ENCODE measurements at regions not wholly inside any gene's neighbourhood (a gene's known extent, or its start where the extent isn't known, plus 50 kb on each side); places are given as distances from the start of the nearest gene placed in this dataset.
"Not testable (repeated sequence)": the region's sequence is repeated elsewhere in the genome, so short reads cannot be mapped to it uniquely, and the experiment has no call there.

DNA sequence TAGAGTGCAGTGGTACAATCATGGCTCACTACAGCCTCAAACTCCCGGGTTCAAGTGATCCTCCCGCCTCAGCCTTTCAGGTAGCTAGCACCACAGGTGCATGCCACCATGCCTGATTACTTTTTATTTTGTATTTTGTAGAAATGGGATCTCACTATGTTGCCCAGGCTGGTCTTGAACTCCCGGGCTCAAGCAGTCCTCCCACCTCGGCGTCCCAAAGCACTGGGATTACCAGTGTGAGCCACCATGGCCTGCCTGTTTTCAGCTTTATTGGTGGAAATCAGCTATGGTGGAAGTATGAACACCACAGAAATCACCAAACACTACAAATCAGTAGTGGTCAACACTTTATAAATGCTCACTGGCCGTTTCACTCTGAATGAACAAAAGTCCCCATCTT, 299.9 kb upstream of the LYZL1 start:
- Histone ChIP-seq H3K27me3 (ENCODE audit: low read length) (0 out of 2 replicates have a peak, but pooled peaks cover 2% of the 10 kb centered on the region), H3K9ac (ENCODE audit: low read length) (no peak overlapping the region), H3K4me3 (ENCODE audit: low read length) (no peak overlapping the region), H3K9me2 (replicated peaks; ENCODE audit: insufficient read depth, low read length) (no peaks in the 10 kb centered on the region), H3K9me3 (ENCODE audit: low read length) (no peaks in the 10 kb centered on the region), H3K4me2 (ENCODE audit: low read depth, low read length, poor library complexity, severe bottlenecking) (no peak overlapping the region), H3K4me1 (ENCODE audit: low read length) (no peaks in the 10 kb centered on the region), H4K20me1 (ENCODE audit: insufficient read depth, low read depth, low read length) (no peaks in the 10 kb centered on the region), H3K27ac (ENCODE audit: low read length) (no peak overlapping the region), H2AFZ (ENCODE audit: low read length) (no peak overlapping the region), H3K79me2 (ENCODE audit: low read length) (no peaks in the 10 kb centered on the region), H3K36me3 (ENCODE audit: insufficient read depth, low read length) (no peaks in the 10 kb centered on the region)
- no peak for DNase-seq

DNA sequence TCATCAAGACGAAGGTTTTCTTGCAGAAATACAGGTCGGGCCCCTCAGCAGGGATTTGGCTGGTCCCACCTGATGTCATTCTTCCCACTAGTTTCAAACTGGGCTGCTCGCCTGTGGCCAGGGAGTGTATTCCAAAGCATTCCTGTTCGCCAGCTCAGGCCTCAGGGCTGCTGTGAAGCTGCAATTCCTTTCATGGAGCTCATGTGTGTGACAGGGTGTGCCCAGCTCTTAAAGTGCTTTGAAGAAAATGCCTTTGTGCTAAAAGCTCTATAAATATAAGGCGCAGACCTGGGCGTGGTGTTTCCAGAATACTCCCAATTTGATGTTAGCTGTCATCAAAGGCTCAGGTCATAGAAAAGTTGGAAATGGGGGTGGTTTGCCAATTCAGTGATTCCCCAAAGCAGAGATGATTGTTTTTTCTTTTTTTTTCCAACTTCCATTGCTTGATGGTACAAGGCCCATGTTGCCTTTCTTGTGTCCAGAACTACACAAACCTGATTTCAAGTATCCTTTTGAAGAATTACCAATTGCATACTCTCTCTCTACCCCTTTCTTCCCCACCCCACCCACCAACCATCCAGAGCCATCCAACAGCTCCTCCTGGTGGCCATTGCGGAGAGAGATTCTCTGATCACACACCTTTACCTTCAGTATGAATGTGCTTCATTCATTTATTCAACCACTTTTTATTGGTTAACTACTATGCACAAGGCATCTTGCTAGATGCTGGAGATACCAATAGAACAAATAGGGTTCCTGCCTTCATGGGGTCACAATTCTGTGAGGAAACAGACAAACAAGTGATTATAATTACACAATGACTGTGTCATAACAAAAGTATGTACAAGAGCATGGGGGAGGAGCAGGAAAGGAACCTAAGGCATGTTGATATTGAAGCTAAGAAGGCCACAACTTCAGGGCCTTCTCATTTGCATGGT, 297.3 kb upstream of the LYZL1 start:
- Histone ChIP-seq H3K9me3 (ENCODE audit: low read length) (no peaks in the 10 kb centered on the region), H3K9me2 (replicated peaks; ENCODE audit: insufficient read depth, low read length) (no peaks in the 10 kb centered on the region), H3K4me1 (ENCODE audit: low read length) (no peaks in the 10 kb centered on the region), H3K4me3 (ENCODE audit: low read length) (no peak overlapping the region), H3K79me2 (ENCODE audit: low read length) (no peaks in the 10 kb centered on the region), H4K20me1 (ENCODE audit: insufficient read depth, low read depth, low read length) (no peaks in the 10 kb centered on the region), H3K36me3 (ENCODE audit: insufficient read depth, low read length) (no peaks in the 10 kb centered on the region), H3K27me3 (ENCODE audit: low read length) (0 out of 2 replicates have a peak, but pooled peaks cover 2% of the 10 kb centered on the region), H3K4me2 (ENCODE audit: low read depth, low read length, poor library complexity, severe bottlenecking) (no peak overlapping the region), H2AFZ (ENCODE audit: low read length) (no peak overlapping the region), H3K9ac (ENCODE audit: low read length) (no peak overlapping the region), H3K27ac (ENCODE audit: low read length) (no peak overlapping the region)
- DNase-seq = peak; percentile 83

DNA sequence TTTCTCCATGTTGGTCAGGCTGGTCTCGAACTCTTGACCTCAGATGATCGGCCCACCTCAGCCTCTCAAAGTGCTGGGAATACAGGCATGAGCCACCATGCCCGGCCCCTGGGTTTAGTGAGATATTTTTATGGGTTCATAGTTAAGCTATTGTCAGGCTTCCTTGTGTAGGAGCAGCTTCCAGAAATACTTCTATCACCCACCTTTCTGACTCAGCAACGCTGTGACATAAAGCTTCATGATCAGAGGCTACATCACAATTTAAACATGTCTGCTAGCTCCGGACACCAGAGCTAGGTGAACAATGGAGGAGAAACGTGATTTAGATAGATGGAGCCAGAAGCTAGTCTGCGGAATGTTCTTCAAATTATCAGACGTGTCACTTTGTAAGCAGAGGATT, 295.8 kb upstream of the LYZL1 start:
- H3K36me3 ChIP-seq (ENCODE audit: insufficient read depth, low read length) = no peaks in the 10 kb centered on the region
- no peaks in the 10 kb centered on the region for H3K79me2 ChIP-seq (ENCODE audit: low read length)
- H3K4me3 ChIP-seq (ENCODE audit: low read length) = no peak overlapping the region
- no peak overlapping the region for H3K27ac ChIP-seq (ENCODE audit: low read length)
- no peaks in the 10 kb centered on the region for H3K4me1 ChIP-seq (ENCODE audit: low read length)
- DNase-seq = no peak
- no peaks in the 10 kb centered on the region for H4K20me1 ChIP-seq (ENCODE audit: insufficient read depth, low read depth, low read length)
- H3K4me2 ChIP-seq (ENCODE audit: low read depth, low read length, poor library complexity, severe bottlenecking) = no peak overlapping the region
- H3K9me3 ChIP-seq (ENCODE audit: low read length) = no peaks in the 10 kb centered on the region
- H3K9ac ChIP-seq (ENCODE audit: low read length) = no peak overlapping the region
- H3K9me2 ChIP-seq (replicated peaks; ENCODE audit: insufficient read depth, low read length) = no peaks in the 10 kb centered on the region
- H2AFZ ChIP-seq (ENCODE audit: low read length) = no peak overlapping the region
- 0 out of 2 replicates have a peak, but pooled peaks cover 2% of the 10 kb centered on the region for H3K27me3 ChIP-seq (ENCODE audit: low read length)

DNA sequence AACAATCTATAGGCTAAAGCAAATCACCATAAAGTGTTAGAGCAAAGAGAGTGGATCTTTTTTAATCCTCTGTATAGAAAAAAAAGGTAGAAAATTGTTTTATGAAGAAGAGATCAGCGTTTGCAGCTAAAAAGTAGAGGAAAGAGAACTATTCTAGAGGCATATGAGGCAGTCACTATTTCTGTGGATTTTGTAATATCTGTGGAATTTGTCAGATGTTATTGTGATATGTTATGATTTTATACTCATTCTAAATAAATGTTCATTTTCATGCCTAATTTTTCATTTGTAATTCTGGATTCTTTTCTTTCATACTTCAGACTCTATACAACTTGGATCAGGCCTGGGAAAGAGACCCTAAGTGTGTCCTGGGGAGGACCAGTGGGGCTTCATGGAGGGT, 295.0 kb upstream of the LYZL1 start:
- Histone ChIP-seq H3K4me3 (ENCODE audit: low read length) (no peak overlapping the region), H3K27me3 (ENCODE audit: low read length) (0 out of 2 replicates have a peak, but pooled peaks cover 2% of the 10 kb centered on the region), H3K4me2 (ENCODE audit: low read depth, low read length, poor library complexity, severe bottlenecking) (no peak overlapping the region), H2AFZ (ENCODE audit: low read length) (no peak overlapping the region), H3K9ac (ENCODE audit: low read length) (no peak overlapping the region), H3K4me1 (ENCODE audit: low read length) (no peaks in the 10 kb centered on the region), H3K27ac (ENCODE audit: low read length) (no peak overlapping the region), H3K36me3 (ENCODE audit: insufficient read depth, low read length) (no peaks in the 10 kb centered on the region), H3K9me2 (replicated peaks; ENCODE audit: insufficient read depth, low read length) (no peaks in the 10 kb centered on the region), H3K79me2 (ENCODE audit: low read length) (no peaks in the 10 kb centered on the region), H4K20me1 (ENCODE audit: insufficient read depth, low read depth, low read length) (no peaks in the 10 kb centered on the region), H3K9me3 (ENCODE audit: low read length) (no peaks in the 10 kb centered on the region)
- DNase-seq = no peak

DNA sequence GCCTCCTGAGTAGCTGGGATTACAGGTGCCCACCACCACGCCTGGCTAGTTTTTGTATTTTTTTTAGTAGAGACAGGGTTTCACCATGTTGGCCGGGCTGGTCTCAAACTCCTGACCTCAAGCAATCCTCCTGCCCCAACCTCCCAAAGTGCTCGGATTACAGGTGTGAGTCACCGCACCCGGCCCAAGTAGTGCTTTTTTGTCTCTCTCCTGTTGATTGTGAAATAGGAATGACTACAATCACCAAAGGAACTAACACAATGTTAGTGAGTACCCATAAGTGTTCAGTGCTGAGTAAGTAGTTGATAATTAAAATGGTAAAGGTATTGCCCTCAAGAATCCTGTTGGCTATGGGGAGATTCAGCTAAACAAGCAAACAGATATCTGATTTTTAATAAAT, 294.1 kb upstream of the LYZL1 start:
- not testable (repeated sequence) for H3K36me3 ChIP-seq (ENCODE audit: insufficient read depth, low read length); H3K4me3 ChIP-seq (ENCODE audit: low read length); H2AFZ ChIP-seq (ENCODE audit: low read length); H3K4me2 ChIP-seq (ENCODE audit: low read depth, low read length, poor library complexity, severe bottlenecking); H3K4me1 ChIP-seq (ENCODE audit: low read length); H3K27ac ChIP-seq (ENCODE audit: low read length); DNase-seq; H3K79me2 ChIP-seq (ENCODE audit: low read length); H3K27me3 ChIP-seq (ENCODE audit: low read length); H4K20me1 ChIP-seq (ENCODE audit: insufficient read depth, low read depth, low read length); H3K9ac ChIP-seq (ENCODE audit: low read length); H3K9me2 ChIP-seq (replicated peaks; ENCODE audit: insufficient read depth, low read length); H3K9me3 ChIP-seq (ENCODE audit: low read length)

DNA sequence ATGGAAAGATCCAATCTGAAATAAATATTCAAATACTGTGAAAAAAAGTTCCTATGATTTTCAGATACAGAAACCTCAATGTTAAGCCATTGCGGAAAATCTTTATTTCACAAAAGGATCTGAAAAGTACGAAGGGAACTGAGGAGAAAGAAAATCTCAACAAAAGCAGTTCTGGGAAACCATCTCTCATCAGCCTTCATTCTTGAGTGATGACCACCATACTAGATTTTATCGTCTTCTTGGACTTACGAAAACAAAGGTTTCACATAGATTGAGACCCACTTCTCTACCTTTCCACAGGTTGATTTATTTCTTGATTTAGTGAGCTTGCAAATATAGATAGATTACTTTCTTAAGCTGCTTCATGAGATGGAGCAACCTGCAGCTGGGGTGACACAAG, 293.4 kb upstream of the LYZL1 start:
- no peak for DNase-seq
- no peak overlapping the region for H3K27ac ChIP-seq (ENCODE audit: low read length)
- no peaks in the 10 kb centered on the region for H3K27me3 ChIP-seq (ENCODE audit: low read length)
- no peak overlapping the region for H3K9ac ChIP-seq (ENCODE audit: low read length)
- no peak overlapping the region for H3K4me2 ChIP-seq (ENCODE audit: low read depth, low read length, poor library complexity, severe bottlenecking)
- H2AFZ ChIP-seq (ENCODE audit: low read length) = no peak overlapping the region
- H4K20me1 ChIP-seq (ENCODE audit: insufficient read depth, low read depth, low read length) = no peaks in the 10 kb centered on the region
- no peaks in the 10 kb centered on the region for H3K79me2 ChIP-seq (ENCODE audit: low read length)
- H3K9me2 ChIP-seq (replicated peaks; ENCODE audit: insufficient read depth, low read length) = no peaks in the 10 kb centered on the region
- H3K36me3 ChIP-seq (ENCODE audit: insufficient read depth, low read length) = no peaks in the 10 kb centered on the region
- H3K4me3 ChIP-seq (ENCODE audit: low read length) = no peak overlapping the region
- H3K9me3 ChIP-seq (ENCODE audit: low read length) = no peaks in the 10 kb centered on the region
- no peaks in the 10 kb centered on the region for H3K4me1 ChIP-seq (ENCODE audit: low read length)

DNA sequence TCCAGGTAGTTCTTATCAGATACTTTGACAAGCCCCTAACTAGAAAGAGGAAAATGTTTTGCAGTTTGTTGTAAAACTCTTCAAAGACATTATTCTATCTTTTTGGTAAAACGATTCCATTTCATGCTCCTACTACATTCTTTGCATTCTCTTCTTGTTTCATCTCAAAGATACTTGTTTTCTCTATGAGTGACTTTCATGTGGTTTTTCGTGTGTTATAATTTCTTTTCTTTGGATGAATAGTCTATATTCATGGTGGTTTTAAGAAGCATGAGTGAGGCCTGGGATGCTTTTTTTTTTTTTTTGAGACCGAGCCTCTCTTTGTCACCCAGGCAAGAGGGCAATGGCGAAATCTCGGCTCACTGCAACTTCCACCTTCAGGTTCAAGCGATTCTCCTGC, 292.5 kb upstream of the LYZL1 start:
- no peaks in the 10 kb centered on the region for H3K36me3 ChIP-seq (ENCODE audit: insufficient read depth, low read length)
- no peaks in the 10 kb centered on the region for H3K4me1 ChIP-seq (ENCODE audit: low read length)
- no peaks in the 10 kb centered on the region for H3K9me2 ChIP-seq (replicated peaks; ENCODE audit: insufficient read depth, low read length)

DNA sequence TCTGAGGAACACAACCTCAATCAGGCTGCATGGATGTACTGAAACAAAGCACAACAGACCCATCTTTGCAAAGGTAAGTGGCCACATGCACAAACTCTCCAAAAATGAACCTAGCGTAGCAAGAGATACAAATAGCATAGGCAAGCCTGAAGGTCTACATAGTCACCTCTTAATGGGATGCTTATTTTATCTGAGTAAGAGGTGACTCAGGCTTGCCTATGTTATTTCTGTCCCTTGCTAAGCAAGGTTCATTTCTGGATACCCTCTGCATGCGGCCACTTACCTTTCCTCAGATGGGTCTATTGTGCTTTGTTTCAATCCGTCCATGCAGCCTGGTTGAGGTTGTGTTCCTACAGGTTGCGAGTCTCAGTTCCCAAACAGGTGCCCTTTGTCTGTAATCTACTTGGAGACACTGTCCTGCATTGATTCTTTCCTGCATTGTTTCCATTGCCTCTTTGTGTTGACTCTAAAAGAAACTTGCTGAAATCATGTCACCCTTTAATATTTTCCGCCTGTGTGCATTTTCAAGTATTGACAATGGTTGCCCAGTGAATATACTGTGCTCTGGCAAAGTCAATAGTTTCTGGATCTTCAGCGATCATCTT, 291.8 kb upstream of the LYZL1 start:
- no peak overlapping the region for H3K27ac ChIP-seq (ENCODE audit: low read length)
- no peak overlapping the region for H3K4me2 ChIP-seq (ENCODE audit: low read depth, low read length, poor library complexity, severe bottlenecking)
- no peak overlapping the region for H3K4me3 ChIP-seq (ENCODE audit: low read length)
- H2AFZ ChIP-seq (ENCODE audit: low read length) = no peak overlapping the region
- H3K9me3 ChIP-seq (ENCODE audit: low read length) = no peaks in the 10 kb centered on the region
- no peak for DNase-seq
- H3K9me2 ChIP-seq (replicated peaks; ENCODE audit: insufficient read depth, low read length) = no peaks in the 10 kb centered on the region
- H3K79me2 ChIP-seq (ENCODE audit: low read length) = no peaks in the 10 kb centered on the region
- H3K9ac ChIP-seq (ENCODE audit: low read length) = no peak overlapping the region
- no peaks in the 10 kb centered on the region for H3K4me1 ChIP-seq (ENCODE audit: low read length)
- no peaks in the 10 kb centered on the region for H4K20me1 ChIP-seq (ENCODE audit: insufficient read depth, low read depth, low read length)
- H3K27me3 ChIP-seq (ENCODE audit: low read length) = no peaks in the 10 kb centered on the region
- no peaks in the 10 kb centered on the region for H3K36me3 ChIP-seq (ENCODE audit: insufficient read depth, low read length)

More for the DNA sequence above, 292.5 kb upstream of the LYZL1 start:
- H3K9ac ChIP-seq (ENCODE audit: low read length) = no peak overlapping the region
- H3K79me2 ChIP-seq (ENCODE audit: low read length) = no peaks in the 10 kb centered on the region
- H3K27me3 ChIP-seq (ENCODE audit: low read length) = no peaks in the 10 kb centered on the region
- H3K4me2 ChIP-seq (ENCODE audit: low read depth, low read length, poor library complexity, severe bottlenecking) = no peak overlapping the region
- H4K20me1 ChIP-seq (ENCODE audit: insufficient read depth, low read depth, low read length) = no peaks in the 10 kb centered on the region
- H3K27ac ChIP-seq (ENCODE audit: low read length) = no peak overlapping the region
- H2AFZ ChIP-seq (ENCODE audit: low read length) = no peak overlapping the region
- H3K9me3 ChIP-seq (ENCODE audit: low read length) = no peaks in the 10 kb centered on the region
- no peak overlapping the region for H3K4me3 ChIP-seq (ENCODE audit: low read length)
- no peak for DNase-seq

Measured in Karpas-422 (cell line).